HG03097 (cell line): ENCODE measurements at regions not wholly inside any gene's neighbourhood (a gene's known extent, or its start where the extent isn't known, plus 50 kb on each side); places are given as distances from the start of the nearest gene placed in this dataset.

ENCODE experiments used
- ATAC-seq: cut with Tn5 transposase; IDR thresholded peaks from one replicate; pipeline ENCODE4 v1.9.1; 2021; ENCODE audit not compliant: unreplicated experiment, low FRiP score

DNA sequence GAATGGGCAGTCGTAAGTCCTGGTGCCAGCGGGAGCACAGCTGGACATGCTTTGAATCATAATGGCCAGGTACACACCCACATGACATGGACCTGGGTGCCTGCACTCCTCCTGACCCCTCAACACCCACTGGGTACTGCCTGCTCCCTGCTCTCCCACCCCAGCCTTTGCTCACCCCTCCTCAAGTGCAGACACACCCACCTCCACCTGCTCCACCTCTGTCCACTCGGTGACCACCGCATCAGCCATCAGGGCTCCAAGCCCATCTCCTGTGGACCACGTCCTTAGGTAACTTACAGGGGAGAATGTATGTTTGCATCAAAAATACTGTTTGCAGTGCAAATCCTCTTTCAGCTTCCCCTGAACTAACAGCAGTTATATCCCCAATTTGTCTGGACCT is 214.6 kb downstream of the BRD1 start:
- no peak for ATAC-seq

DNA sequence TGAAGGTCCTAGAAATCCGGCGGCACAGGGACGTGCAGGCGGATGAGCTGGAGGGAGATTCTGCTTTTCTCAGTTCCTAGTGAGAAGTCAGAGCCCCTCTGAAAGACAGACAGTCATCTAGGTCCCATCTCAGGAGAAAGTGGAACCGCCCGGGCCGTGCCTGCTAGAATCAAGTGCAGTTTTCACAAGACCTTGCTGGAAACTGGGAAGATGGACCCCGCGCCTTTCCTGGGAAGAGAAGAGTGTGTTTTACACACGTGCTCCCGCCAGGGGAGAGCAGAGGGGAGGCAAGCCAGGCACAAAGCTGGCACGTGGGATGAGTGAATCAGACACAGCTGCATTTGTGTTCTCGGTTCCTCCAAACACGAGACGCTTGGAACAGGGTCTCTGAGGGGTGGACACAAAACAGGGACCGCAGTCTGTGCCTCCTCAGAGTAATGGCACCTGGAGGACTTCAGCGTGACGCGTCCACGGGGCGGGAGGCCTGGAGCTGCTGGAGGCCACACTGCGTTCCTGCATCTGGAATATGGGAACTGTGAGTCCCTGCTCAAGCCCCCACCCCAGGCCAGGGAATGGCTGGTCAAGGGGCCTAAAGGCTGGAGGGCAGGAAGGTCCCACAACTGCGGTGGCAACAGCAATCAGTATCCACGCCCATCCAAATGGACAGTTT is 218.3 kb downstream of the BRD1 start:
- no peak for ATAC-seq

DNA sequence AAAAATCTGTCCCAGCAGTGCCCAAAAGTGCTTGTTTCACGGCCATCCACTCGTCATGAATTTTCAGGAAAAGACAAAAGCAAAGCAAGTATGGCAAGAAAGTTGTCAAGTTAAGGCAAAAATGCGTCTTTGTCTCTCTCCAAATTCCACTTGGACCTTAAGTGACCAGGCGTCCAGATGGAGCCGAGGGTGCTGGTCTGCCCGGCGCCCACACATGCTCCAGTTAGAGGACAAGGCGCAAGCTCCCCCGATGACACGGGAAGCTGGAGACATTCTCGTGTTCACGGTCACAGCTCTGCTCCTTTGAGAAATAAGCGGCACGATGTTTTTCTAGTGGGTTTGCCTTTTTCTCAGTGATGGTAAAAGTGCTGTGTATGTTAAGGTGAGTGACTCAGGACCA is 219.0 kb downstream of the BRD1 start:
- no peak for ATAC-seq

DNA sequence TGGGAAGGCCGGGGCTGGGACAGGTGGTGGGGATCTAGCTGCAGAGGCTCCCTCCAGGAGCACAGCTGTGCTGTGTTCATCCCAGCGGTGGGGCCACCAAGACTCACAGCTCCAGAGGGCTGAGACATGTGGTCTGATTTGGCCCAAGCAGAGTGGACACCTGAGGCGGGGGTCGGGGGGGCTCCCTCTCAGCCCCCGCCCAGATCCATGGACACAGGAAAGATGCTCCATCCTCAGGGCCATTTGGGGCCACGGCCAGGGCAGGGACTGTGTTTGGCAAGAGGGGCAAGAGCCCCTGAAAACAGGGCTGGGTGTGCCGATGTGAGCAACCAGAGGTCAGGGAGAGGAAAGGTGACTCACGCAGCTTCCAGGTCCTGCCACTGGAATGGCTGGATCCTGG is 219.4 kb downstream of the BRD1 start:
- ATAC-seq: no peak

DNA sequence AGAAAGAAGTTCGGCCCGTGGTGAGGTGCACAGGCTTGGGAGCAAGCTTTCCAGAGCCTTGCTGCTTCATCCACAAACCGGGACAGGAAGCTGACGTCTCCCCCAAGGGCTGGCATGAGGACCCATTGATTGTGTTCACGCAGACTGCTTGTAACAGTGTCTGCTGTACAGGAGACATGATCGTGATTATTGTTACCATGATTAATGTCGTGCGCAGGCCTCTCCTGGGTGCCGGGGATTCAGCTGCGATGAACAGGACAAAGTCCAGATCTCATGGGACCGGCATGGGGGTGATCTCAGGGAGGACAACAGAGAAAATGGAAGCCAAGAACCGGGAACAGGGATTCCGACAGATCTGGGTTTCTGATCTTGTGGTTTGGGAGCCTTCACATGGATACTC is 219.9 kb downstream of the BRD1 start:
- no peak for ATAC-seq

DNA sequence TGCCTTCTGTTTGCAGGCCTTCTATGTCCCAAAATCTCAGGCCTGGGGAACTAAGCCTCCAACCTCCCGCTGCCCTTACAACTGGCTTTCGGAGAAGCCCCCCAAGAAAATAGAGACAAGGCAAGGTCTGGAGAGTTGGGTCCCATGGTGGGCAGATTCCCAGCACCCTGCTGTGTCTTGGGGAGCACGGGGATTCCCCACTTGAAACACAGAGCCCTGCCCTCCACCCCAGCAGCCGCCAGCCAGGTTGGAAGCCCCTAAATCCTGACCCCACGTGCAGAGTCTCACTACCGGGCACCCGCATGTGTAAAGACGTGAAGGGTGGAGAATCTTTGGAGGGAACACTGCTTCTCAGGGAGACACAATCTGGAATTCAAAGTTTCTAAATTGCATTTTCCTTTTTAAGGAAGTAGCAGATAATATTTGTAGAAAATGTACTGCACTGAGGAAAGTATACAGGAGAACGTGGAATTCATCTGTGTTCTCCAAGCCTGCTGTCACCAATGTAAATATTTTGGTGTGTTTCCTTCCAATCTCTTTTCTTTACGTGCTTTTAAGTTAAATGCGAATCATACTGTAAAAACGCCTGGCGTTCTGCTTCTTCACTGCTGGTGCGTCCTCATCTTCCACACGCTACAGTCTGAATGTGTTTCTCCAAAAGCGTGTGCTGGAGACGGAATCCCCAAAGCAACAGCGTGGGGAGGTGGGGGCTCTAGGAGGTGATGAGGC is 220.9 kb downstream of the BRD1 start:
- ATAC-seq: no peak

DNA sequence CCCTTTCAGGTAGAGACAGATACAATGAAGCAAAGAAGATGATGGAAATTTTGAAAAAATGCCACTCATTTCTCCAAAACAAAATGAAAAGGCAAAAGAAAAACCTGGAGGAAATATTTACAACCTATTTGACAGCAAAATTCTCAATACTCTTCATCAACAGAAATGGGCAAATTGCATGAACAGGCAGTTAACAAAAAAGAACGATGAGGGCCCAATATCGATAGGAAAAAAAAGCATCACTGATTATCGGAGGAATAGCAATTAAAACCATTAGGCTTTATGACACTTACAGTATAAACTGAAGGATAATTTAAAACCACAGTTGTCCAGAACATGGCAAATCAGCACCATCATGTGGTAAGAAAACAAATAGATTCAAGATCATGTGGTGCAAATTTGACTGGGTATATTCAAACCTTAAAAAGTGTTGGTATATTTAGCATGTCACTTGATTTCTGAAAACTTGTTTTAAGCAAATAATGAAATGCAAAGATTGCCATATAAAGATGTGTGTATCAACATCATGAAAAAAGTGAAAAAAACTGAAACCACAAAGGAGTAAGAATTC is 222.9 kb downstream of the BRD1 start:
- ATAC-seq: no peak

DNA sequence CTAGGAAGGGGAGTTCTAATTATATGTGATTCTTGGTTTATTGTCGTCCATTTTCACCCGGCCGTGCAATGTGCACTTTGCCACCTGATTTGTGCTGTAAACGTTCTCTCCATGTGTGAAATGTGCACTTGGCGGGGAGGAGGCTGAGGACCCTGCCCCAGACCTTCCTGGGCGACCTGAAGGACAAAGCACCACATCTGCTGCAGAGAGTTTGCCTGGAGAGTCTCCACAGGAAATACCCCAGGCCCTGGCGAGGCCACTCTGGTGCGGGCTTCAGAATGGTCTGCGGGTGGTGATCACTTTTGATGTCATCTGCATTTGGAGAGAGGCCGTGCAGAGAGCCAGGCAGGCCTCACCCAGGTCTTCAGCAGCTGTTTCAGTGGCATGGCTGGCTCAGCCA is 224.7 kb downstream of the BRD1 start:
- no peak for ATAC-seq

DNA sequence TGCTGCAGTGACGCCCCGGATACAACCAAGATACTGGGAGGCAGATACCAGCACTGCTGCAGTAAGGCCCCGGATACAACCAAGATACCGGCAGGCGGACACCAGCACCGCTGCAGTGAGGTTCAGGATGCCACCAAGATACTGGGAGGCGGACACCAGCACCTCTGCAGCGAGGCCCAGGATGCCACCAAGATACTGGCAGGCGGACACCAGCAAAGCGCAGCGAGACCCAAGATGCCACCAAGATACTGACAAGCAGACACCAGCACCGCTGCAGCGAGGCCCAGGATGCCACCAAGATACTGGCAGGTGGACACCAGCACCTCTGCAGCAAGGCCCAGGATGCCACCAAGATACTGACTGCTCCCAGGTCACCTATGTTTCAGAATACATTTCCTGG is 225.2 kb downstream of the BRD1 start:
- no peak for ATAC-seq

GRCh38 chr22:49601614-49602321 is 225.9 kb downstream of the BRD1 start:
- no peak for ATAC-seq

- ATAC-seq: no peak
These were observed 226.7 kb downstream of the BRD1 start for GRCh38 chr22:49600891-49601431.

DNA sequence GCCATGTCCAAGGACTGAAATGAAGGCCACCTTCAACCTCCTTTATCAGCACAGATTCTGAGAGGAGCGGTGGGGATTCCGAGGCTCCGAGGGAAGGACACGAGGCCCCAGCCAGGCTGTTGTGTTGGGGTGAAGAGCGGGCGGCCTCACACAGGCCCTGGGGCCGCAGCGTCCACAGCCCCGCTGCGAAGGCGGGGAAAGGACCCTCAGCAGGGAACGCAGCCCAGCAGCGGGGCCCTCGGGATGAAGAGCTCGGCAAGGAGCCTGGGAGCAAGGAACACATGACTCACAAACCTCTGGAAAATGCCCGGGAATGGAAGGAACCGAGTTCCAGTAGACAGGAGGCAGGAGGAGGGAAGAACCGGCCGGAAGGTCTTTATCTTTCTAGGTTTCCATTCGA is 227.2 kb downstream of the BRD1 start:
- no peak for ATAC-seq

GRCh38 chr22:49599691-49600455 is 227.8 kb downstream of the BRD1 start:
- ATAC-seq: no peak

GRCh38 chr22:49599039-49599438 is 228.6 kb downstream of the BRD1 start:
- no peak for ATAC-seq

DNA sequence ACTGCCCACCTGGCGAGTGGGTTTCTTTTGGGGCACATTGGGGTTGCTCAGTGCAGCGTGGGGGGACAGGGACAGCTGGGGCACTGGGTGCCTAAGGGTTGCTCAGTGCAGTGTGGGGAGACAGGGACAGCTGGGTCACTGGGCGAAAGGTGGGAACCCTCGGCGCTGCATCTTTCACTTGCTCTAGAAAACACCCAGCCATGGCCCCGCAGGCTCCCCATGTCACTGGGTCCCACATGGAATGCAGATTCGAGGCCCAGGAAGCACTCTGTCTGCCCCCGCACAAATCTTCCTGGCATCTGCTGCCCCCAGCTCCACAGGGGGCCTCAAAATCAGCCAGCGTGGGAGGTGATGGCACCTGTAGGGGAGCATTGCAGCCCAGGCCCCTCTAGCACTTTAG is 229.3 kb downstream of the BRD1 start:
- ATAC-seq: no peak

GRCh38 chr22:49597428-49598039 is 230.1 kb downstream of the BRD1 start:
- no peak for ATAC-seq

DNA sequence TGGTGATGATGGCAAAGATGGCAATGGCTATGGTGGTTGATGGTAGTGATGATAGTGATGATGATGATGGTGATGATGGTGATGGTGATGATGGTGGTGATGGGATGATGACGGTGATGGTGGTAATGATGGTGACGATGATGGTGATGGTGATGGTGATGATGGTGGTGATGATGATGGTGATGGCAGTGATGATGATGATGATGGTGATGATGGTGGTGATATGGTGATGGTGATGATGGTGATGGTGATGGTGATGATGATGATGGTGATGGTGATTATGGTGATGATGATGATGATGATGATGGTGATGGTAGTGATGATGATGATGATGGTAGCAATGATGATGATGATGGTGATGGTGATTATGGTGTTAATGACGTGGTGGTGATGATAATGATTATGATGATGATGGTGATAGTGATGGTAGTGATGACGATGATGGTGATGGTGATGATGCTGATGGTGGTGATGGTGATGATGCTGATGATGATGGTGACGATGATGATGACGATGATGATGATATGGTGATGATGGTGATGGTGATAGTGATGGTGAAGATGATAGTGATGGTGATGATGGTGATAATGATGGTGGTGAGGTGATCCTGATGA is 232.1 kb downstream of the BRD1 start:
- ATAC-seq: no peak

- ATAC-seq: no peak
These were observed 233.6 kb downstream of the BRD1 start for GRCh38 chr22:49594078-49594477.

- no peak for ATAC-seq
These were observed 234.2 kb downstream of the BRD1 start for GRCh38 chr22:49593509-49593908.
